HG02870 (cell line): ENCODE measurements at regions not wholly inside any gene's neighbourhood (a gene's known extent, or its start where the extent isn't known, plus 50 kb on each side); places are given as distances from the start of the nearest gene placed in this dataset.

Experiments used
- ATAC-seq: cut with Tn5 transposase; IDR thresholded peaks from one replicate; pipeline ENCODE4 v1.9.1; 2021; ENCODE audit warnings: mild to moderate bottlenecking, moderate library complexity; ENCODE audit not compliant: unreplicated experiment

DNA sequence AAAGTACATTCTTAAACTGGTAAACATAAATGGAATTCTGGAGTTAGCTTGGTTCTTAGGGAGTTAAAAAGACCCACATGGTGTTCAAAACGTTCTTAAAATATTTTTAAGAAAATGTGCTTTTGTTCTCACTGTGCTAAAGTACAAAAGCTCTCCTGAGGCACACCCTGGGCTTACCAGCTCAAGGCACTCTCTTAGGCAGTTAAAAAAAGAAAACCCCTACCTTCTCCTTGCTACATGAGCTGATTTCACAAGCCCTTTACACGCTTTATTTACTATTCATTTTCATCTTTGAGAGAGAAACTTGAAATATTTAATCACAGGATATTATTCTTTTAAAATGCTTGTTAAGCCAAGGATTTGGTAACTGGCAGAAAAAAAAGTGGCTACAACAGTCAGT lies 723.3 kb upstream of the GRAMD2B start:
- no peak for ATAC-seq

DNA sequence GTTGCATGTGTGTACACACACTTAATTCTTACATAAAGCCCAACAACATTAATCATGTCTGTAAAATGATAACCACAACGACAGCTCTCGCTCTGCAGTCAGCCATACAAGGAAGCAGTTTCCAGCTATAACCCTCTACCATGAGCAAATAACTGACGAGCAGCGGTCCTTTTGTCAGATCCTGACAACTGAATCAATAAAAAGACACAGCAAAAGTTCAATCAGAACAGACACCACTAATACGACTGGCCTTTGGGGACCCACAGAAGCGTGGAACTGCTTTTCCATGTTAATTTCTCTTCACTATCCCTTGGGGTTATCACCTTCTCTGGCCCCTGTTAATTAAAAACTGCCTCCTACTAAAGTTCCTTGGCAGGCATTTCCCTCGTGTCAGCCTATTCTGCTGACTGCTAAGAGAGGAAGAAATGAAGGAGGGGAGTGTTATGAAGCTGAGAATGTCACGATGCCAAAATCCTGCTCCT lies 722.8 kb upstream of the GRAMD2B start:
- ATAC-seq = no peak

DNA sequence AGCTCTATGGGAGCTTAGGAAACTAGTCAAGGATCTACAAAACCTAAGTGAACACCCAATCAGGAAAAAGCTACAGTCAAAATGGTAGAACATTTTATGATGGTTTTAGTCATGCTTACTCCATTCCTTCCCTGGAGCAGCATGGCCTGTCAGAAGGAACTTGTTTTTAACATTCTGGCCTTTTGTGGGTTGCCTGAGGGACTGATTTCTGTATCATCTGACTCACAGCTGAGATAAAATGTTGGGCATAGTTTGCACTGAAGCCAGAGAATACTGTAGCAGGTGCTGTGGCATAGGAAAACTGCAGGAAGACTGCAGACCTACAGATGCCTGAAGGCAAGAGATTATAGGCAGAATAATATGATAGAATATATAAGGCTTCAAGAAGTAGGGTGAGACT lies 719.6 kb upstream of the GRAMD2B start:
- ATAC-seq = no peak

DNA sequence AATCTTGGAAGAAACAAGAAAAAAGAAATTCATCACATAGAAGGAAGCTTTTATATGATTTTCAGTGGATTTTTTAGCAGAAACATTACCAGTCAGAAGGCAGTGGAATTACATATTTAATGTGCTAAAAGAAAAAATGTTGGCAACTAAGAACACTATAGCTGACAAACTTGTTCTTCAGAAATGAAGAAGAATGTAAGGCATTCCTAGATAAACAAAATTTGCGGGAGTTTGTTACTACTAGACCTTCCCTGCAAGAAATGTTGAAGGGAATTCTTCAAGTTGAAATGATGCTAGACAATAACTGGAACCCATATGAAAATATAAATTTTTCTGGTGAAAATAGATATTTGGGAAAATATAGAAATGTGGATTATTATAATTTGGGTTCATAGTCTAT lies 718.3 kb upstream of the GRAMD2B start:
- no peak for ATAC-seq

DNA sequence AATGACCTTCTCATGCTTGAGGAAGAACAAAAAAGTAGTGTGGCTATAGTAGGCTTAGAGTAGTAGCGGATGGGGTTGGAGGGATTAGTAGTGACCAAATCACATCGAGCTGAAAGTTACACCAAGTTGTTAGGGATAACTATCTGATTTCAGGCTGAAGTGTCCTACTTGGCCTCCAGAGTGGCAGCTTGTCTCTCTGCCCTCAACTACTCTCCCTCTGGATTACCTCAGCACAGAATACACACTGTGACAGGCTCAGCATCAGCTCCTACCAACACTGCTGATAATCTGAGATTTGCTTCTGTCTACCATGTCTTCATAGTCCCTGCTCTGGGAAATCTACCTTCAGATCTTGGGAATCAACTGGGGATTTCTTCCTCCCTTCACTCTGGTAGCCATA lies 714.6 kb upstream of the GRAMD2B start:
- ATAC-seq = no peak

DNA sequence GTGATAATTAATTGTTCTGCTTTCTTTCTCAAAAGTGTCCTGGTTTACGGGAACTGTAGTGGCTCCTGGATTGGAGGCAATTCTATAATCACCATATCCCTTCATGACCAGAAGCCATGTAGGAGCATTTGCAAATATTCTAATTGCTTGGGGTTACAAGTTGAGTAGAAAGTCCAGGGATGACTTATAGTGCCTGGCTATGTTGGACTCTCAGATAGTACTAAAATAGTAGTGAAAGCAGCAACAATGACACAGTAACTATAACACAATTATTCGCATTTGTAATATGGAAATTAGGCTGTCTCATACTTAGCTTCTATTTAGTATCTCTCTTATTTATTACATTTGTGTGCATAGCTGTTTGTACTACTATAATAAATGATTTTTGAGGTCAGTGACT lies 712.5 kb upstream of the GRAMD2B start:
- no peak for ATAC-seq

DNA sequence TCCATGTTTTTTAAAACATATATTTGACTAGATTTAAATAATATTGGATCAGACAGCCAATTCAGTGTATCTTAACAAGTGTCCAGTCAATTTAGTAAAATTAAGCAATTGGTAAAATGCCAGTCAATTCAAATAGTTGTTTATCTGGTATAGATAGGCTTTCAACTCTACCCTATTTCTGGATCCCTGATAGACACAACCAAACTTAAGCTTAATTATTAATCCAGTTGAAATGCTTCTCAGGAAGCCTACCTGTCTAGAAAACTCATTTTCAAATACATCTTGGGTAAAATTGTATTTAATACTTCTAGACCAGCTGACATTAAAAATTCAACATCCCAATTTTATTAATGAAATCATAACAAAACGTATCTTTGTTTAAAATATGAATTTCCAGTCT lies 710.8 kb upstream of the GRAMD2B start:
- ATAC-seq = no peak

DNA sequence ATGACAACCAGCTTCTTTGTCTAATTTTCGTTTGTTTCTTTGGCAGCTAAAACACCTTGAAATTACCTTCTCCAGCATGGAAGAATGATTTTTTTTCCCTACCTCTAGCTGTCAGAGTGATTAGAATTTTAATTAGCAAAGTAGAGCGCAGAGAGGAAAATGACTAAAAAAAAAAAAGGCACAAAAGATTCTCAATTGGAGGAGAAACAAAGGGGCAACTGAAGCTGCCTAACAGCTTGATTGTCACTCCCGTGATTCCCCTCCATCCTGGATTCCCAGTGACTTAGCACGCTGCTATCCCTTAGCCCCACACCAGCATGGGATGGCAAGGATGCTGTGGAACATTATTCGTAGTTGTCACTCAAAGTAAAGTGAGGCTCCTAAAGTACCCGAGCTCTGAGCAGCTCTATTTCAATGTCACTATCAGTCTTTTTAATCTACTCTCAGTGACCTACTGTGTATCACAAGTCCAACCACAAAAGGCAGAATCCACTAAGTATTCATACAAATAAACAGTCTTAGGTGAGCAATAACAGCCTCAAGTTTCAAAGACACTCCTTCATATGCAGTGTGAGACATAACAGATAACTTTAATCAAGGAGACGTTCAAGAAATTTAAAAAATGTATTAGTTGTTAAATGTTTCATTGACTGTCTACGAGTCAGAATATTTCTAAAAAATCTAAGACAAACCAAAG lies 710.0 kb upstream of the GRAMD2B start:
- ATAC-seq = no peak

DNA sequence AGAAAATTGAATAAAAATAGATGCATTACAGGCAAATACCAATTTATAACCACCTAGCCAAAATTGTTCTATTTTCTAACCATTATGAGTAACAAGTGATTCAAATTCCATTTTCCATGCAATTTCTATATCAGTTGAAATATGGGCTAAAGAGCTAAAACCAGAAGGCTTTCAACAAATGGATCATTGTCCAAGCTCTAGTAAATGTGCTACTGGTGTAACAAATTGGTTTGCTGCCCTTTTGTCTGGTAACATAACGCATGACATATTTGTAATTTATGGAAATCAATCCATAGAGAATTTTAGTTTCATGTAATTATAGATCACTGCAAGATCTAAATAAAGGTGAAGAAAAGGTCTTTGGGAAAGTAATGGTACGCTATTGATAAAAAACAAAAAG lies 708.0 kb upstream of the GRAMD2B start:
- ATAC-seq = no peak

DNA sequence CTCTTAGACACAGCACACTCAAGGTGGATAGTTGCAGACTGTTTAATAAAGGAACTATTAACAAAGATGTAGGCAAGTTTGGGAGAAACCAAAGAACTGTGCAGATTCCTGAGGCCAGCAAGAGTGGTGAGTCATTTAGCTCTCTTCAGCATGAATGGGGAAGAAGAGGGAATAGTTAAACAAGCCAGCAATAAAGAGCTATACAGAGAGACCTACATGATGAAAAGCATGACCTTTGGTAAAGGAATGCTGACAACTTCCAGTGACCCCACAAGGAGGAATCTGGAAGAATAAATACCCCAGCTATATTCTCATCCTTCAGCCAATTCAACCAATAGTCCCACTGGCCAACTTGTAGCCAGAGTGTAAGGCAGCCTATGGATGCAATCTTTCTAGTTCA lies 706.0 kb upstream of the GRAMD2B start:
- ATAC-seq = no peak

DNA sequence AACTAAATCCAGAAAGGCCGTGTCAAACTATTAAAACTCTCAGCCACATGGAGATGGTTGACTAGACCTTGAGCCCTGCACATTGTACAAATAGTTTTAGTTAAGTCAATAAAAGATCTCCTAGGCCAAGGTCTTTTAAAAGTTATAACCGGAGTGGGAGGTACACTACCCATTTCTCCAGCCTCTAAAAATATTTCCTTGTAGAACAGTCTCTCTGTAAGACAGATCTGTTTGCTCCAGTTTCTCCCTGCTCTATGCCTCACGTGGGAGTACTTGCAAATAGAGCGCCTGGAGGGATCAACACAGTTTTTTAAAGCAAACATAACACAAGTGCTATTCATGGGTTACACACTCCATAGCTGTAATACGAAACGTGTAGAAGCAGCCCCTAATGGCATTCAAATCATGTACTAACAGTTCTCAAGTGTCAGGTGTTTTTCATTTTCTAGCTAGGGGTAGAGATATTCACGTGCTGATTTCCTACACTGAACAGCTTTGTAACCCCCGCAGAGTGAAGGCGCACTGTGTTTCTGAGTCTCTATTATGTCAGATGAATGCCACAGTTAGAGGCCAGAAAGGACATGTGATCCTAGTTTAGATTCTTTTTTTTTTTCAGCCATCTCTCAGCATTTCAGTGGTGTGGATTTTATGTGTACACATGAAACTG lies 703.4 kb upstream of the GRAMD2B start:
- ATAC-seq = no peak

DNA sequence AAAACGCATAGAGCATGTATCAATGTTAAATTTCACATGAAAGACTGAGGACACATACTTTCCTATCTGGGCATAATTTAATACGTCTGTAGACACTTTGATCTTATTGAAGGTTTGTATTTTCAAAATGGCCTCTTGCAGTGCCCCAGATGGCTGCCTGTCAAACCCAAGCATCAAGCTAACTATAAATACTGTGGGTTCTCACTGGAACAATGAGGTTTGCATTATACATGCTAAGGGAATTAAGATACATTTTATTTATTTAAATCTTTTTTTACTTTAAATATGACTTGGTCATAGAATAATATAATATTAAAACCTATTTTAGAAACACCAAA lies 702.9 kb upstream of the GRAMD2B start:
- no peak for ATAC-seq

DNA sequence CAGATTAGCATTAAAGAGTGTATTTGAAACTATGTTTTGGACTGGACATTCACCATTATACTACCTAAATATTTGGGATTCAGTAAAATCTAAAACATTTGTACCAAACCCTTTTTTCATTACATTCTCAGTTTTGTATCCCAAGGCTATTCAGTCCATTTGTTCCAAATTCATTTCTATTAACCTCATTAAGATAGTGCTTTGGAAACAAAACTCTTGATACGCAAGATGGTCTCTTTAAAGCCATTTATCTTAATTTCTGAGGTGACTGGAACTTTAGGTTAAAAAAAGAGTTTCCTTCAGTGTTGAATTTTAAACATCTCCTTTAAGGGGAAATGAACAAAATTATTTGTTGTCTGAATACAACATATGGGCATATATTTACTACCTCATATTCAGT lies 702.5 kb upstream of the GRAMD2B start:
- no peak for ATAC-seq

DNA sequence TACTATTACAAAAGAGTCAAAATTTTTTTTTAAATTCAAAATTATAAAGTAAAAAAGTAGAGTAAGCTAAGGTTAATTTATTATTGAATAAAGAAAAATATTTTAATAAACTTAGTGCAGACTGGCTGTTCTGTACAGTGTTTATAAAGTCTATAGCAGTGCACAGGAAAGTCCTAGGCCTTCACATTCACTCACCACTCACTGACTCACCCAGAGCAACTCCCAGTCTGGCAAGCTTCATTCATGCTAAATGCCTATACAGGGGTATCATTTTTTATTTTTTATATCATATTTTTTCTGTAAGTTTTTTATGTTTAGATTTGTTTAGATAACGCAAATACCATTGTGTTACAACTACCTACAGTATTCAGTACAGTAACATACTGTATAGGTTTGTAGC lies 700.7 kb upstream of the GRAMD2B start:
- ATAC-seq = no peak

DNA sequence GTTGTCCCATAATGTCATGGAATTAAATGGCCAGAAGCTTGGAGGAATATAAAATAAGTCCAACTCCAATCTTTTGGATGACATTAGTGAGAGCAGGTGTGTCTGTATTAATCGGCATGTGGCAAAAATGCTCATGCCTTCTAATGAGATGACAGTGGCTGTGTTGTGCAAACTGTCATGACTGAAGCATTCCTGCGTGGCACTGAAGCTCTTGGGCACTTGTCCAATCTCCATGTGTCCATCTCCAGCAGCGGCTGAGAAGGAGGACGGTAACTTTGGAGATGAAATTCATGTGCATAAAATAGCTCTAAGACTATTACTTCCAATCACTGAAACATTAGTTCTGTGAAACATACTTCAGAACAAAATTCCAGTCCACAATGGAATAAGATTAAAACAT lies 697.5 kb upstream of the GRAMD2B start:
- no peak for ATAC-seq

DNA sequence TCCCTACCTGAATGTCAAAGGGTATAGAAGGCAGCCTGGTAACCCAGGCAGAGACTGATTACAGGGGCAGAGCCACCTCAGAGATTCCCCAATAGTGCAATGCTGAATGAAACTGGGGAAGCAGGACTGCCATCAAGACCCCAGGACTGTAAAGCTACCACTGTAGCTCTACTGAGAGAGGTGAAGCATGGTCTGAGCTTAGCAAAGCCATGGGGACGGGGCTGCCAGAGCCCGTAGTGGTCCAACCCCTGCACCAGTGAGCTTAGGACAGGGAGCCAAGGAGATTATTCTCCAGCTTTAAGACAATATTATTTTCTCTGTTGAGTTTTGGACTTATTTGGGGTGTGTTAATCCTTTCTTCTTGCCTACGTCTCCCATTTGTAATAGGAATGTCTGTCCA lies 679.3 kb upstream of the GRAMD2B start:
- no peak for ATAC-seq

DNA sequence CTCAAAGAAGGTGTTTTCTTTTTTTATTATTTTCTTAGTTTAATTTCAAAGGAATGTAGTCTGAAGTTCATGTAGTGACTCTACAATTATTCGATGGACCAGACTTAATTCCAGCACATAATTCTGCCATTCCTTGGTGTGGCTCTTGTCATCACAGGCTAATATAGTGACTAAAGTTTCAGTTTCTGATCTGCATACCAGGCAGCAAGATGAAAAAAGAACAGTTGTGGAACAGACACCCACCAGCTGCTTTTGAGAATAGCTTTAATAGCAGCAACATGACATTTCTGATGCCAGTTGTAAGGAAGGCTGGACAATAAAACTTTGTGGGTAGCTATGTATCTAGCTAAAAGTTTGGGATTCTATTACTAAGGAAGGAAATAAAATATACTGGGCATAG lies 676.3 kb upstream of the GRAMD2B start:
- no peak for ATAC-seq

DNA sequence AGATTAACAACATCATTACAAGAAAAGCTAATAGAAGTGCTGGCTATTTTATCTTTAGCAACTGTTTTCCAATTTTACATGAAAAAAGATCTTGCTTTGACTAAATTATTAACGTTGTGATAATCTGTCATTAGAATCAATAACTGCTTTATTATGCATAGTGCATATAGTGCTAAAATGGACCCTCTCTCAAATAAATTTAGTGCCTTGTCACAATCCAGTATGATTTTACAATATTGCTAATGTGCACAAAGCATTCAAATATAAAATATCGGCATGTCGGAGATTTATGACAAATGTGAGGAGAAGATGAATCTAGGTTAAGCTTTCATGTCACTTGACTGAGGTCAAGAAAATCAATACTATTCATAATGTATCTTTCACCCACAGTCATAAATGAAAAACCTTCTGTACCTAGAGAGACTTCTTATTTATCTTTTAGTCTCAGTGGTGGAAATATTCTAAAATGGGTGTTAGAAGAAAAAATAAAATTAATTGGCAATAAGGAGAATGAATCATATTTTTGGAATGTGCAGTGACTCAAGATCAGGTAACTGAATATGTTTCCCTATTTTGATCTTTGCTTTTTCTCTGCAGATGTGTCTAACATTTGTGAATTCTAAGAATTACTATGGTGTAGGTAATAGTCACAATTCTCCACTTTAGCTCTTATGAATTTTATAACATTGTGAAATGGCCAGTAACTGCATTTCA lies 672.9 kb upstream of the GRAMD2B start:
- ATAC-seq = no peak

DNA sequence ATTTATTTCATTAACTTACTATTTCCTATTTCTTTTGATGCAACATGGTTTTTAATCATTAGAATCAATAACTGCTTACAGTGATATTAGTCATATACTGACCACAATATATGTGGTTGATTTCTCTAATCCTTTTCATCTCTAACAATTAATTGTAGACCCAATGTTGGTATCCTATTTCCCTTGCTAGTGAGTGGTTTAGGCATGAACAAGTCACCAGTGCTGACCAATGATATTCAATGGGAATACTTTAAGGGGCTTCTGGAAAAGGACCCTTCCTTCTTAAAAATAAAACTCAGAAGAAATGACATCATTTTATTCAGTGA lies 672.4 kb upstream of the GRAMD2B start:
- no peak for ATAC-seq

DNA sequence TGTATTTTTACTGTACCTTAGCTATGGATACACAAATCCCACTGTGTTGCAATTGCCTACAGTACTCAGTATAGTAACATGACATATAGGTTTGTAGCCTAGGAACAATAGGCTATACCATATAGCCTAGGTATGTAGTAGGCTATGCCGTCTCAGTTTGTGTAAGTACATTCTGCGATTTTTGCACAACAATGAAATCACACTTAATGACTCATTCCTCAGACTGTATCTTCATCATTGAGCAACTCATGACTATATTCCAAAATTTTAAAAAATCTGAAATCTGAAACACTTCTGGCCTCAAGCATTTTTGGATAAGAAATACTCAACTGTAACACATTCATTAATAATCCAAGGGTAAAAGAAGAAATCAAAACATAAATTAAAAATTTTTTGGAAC lies 666.8 kb upstream of the GRAMD2B start:
- no peak for ATAC-seq

DNA sequence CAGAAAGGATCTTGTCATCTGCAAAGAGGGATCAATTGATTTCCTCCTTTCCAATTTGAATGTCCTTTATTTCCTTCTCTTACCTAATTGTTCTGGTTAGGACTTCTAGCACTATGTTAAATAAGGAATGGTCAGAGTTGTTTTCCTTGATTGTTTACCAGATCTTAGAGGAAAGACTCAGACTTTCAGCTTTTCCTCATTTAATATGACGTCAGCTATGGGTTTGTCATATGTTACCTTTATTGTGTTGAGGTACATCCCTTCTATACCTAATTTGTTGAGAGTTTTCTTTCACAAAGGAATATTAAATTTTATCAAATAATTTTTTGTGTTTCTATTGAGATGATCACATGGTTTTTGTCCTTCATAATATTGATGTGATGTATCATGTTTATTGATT lies 656.5 kb upstream of the GRAMD2B start:
- ATAC-seq = no peak

DNA sequence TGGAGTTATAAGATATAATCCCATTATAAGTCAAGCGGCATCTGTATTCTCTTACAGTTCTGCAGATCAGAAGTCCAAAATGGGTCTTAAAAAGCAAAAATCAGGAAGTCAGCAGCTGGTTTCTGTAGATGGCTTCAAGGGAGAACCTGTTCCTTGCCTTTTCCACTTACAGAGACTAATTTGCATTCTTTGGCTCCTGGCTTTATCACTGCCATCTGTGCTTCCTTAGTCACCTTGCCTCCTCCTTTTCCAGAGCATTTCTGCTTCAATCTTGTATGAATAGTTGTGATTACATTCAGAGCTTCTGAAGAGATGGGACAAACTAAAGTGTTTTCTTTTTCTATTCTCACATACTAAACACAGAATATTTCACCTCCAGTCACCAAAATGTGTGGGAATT lies 647.3 kb upstream of the GRAMD2B start:
- no peak for ATAC-seq
